Gastrocnemius medialis (tissue), 4 donors: ENCODE measurements at regions not wholly inside any gene's neighbourhood (a gene's known extent, or its start where the extent isn't known, plus 50 kb on each side); places are given as distances from the start of the nearest gene placed in this dataset.

Source experiments
- CTCF ChIP-seq, 5 experiments: fragments of 450-650 bp in 3 of 5; fragments of 200-600 bp in 2 of 5; sonication (generic) in 2 of 5; IDR thresholded peaks in 4 of 5; conservative IDR thresholded peaks in 1 of 5; 1 replicate in 4 of 5; 2 replicates in 1 of 5; pipeline ENCODE4 v1.5.1; 2016 to 2019; ENCODE audit warnings: antibody characterized with exemption in 5 of 5, mild to moderate bottlenecking in 3 of 5, moderate library complexity in 3 of 5
- POLR2A ChIP-seq, 2 donors: fragments of 450-650 bp; IDR thresholded peaks; one replicate each; pipeline ENCODE4 v1.6.1; 2017; ENCODE audit warnings: antibody characterized with exemption in 2 of 2, mild to moderate bottlenecking in 2 of 2, moderate library complexity in 2 of 2

GRCh38 chr18:65221115-65221514 is 529.7 kb upstream of the CDH7 start:
- TF ChIP-seq POLR2A (IDR thresholded peaks at IDR 0.05) = no peak
- no peak for TF ChIP-seq CTCF (IDR thresholded peaks at IDR 0.05 in 4 of 5, conservative IDR thresholded peaks at IDR 0.05 in 1 of 5)
